ENCODE measurements at regions not wholly inside any gene's neighbourhood (a gene's known extent, or its start where the extent isn't known, plus 50 kb on each side); places are given as distances from the start of the nearest gene placed in this dataset.
"Not testable (repeated sequence)": the region's sequence is repeated elsewhere in the genome, so short reads cannot be mapped to it uniquely, and the experiment has no call there.

GRCh38 chr13:53447456-53447855 is 418.8 kb downstream of the OLFM4 start:
- Histone ChIP-seq H3K4me2 (ENCODE audit: low read length) (no peak overlapping the region), H3K4me1 (no peaks in the 10 kb centered on the region), H2AFZ (no peak overlapping the region), H3K4me3 (ENCODE audit: low read depth, low read length) (no peak overlapping the region), H3K27me3 (ENCODE audit: control insufficient read depth, insufficient read depth, low read length) (no peaks in the 10 kb centered on the region), H3K79me2 (no peaks in the 10 kb centered on the region), H3K36me3 (ENCODE audit: control insufficient read depth, insufficient read depth, low read length) (no peaks in the 10 kb centered on the region), H3K27ac (no peak overlapping the region), H3K9ac (no peak overlapping the region), H3K9me3 (ENCODE audit: control insufficient read depth, low read length) (no peaks in the 10 kb centered on the region)
- no peak for TF ChIP-seq CTCF (IDR thresholded peaks at IDR 0.05)

GRCh38 chr13:53447863-53448262 is 419.2 kb downstream of the OLFM4 start:
- Histone ChIP-seq H3K4me2 (ENCODE audit: low read length) (no peak overlapping the region), H3K79me2 (no peaks in the 10 kb centered on the region), H3K9me3 (ENCODE audit: control insufficient read depth, low read length) (no peaks in the 10 kb centered on the region), H2AFZ (no peak overlapping the region), H3K36me3 (ENCODE audit: control insufficient read depth, insufficient read depth, low read length) (no peaks in the 10 kb centered on the region), H3K27me3 (ENCODE audit: control insufficient read depth, insufficient read depth, low read length) (no peaks in the 10 kb centered on the region), H3K27ac (no peak overlapping the region), H3K4me1 (no peaks in the 10 kb centered on the region), H3K4me3 (ENCODE audit: low read depth, low read length) (no peak overlapping the region), H3K9ac (no peak overlapping the region)
- no peak for TF ChIP-seq CTCF (IDR thresholded peaks at IDR 0.05)

- H3K9ac ChIP-seq; H3K4me1 ChIP-seq; H3K4me2 ChIP-seq (ENCODE audit: low read length); H2AFZ ChIP-seq; H3K27ac ChIP-seq; H3K9me3 ChIP-seq (ENCODE audit: control insufficient read depth, low read length); H3K27me3 ChIP-seq (ENCODE audit: control insufficient read depth, insufficient read depth, low read length); H3K36me3 ChIP-seq (ENCODE audit: control insufficient read depth, insufficient read depth, low read length); H3K4me3 ChIP-seq (ENCODE audit: low read depth, low read length); H3K79me2 ChIP-seq: not testable (repeated sequence)
Observed at GRCh38 chr13:53452263-53452808, 423.7 kb downstream of the OLFM4 start.

- Histone ChIP-seq H3K4me2 (ENCODE audit: low read length) (no peak overlapping the region), H3K79me2 (no peaks in the 10 kb centered on the region), H3K9ac (no peak overlapping the region), H3K36me3 (ENCODE audit: control insufficient read depth, insufficient read depth, low read length) (no peaks in the 10 kb centered on the region), H3K27ac (no peak overlapping the region), H3K27me3 (ENCODE audit: control insufficient read depth, insufficient read depth, low read length) (no peaks in the 10 kb centered on the region), H3K4me3 (ENCODE audit: low read depth, low read length) (no peak overlapping the region), H3K9me3 (ENCODE audit: control insufficient read depth, low read length) (no peaks in the 10 kb centered on the region), H2AFZ (no peak overlapping the region), H3K4me1 (no peaks in the 10 kb centered on the region)
- no peak for TF ChIP-seq CTCF (IDR thresholded peaks at IDR 0.05)
Observed at GRCh38 chr13:53460796-53461195, 432.2 kb downstream of the OLFM4 start.

GRCh38 chr13:53463106-53463505 is 434.5 kb downstream of the OLFM4 start:
- H3K79me2 ChIP-seq, result no peaks in the 10 kb centered on the region
- H3K9me3 ChIP-seq (ENCODE audit: control insufficient read depth, low read length), result no peaks in the 10 kb centered on the region
- no peak for TF ChIP-seq CTCF (IDR thresholded peaks at IDR 0.05)
- H3K27ac ChIP-seq, result no peak overlapping the region
- no peaks in the 10 kb centered on the region for H3K36me3 ChIP-seq (ENCODE audit: control insufficient read depth, insufficient read depth, low read length)
- no peak overlapping the region for H3K4me2 ChIP-seq (ENCODE audit: low read length)
- no peak overlapping the region for H3K4me3 ChIP-seq (ENCODE audit: low read depth, low read length)
- H3K27me3 ChIP-seq (ENCODE audit: control insufficient read depth, insufficient read depth, low read length), result no peaks in the 10 kb centered on the region
- no peak overlapping the region for H3K9ac ChIP-seq
- H3K4me1 ChIP-seq, result no peaks in the 10 kb centered on the region
- no peak overlapping the region for H2AFZ ChIP-seq
